OCI-LY1 (cell line): ENCODE measurements at regions not wholly inside any gene's neighbourhood (a gene's known extent, or its start where the extent isn't known, plus 50 kb on each side); places are given as distances from the start of the nearest gene placed in this dataset.
"Not testable (repeated sequence)": the region's sequence is repeated elsewhere in the genome, so short reads cannot be mapped to it uniquely, and the experiment has no call there.

Experiments
- CTCF ChIP-seq: fragments of 200-600 bp; sonication (generic), shearing (Covaris generic); IDR thresholded peaks from 2 replicates; pipeline ENCODE4 v1.5.1; 2017; ENCODE audit warnings: mild to moderate bottlenecking, antibody characterized with exemption, low read length, moderate library complexity, mixed read lengths
- EZH2 ChIP-seq: fragments of 200-600 bp; sonication (generic), shearing (Covaris generic); IDR thresholded peaks from 2 replicates; pipeline ENCODE4 v1.8.0; 2017; ENCODE audit warnings: borderline replicate concordance, mixed run types, mild to moderate bottlenecking, antibody characterized with exemption, low read length, moderate library complexity, mixed read lengths

DNA sequence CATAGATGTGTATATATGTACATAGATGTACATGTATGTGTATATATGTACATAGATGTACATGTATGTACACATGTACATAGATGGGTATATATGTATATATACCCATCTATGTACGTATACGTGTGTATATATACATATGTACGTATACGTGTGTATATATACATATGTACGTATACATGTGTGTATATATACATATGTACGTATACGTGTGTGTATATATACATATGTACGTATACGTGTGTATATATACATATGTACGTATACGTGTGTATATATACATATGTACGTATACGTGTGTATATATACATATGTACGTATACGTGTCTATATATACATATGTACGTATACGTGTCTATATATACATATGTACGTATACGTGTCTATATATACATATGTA is 1388.8 kb downstream of the CDH8 start:
- TF ChIP-seq CTCF, EZH2: not testable (repeated sequence)
